B cell (primary cell): ENCODE measurements at regions not wholly inside any gene's neighbourhood (a gene's known extent, or its start where the extent isn't known, plus 50 kb on each side); places are given as distances from the start of the nearest gene placed in this dataset.

Experiments used
- ATAC-seq: fragments of 200-7000 bp; cut with Tn5 transposase; one replicate; pipeline ENCODE4 v1.10.0; 2021; ENCODE audit warnings: low read depth, mild to moderate bottlenecking, moderate number of reproducible peaks, moderate library complexity
- CTCF ChIA-PET: fragments of 350-600 bp; sonication (Branson Sonifier 250); formaldehyde crosslinking; loops from one replicate; lab custom pipeline; 2021; ENCODE audit warnings: antibody characterized with exemption, inconsistent platforms; lab: Charles Lee
- POLR2A ChIA-PET: fragments of 350-600 bp; sonication (Branson Sonifier 250); formaldehyde crosslinking; loops from one replicate; lab custom pipeline; 2021; ENCODE audit warnings: antibody characterized with exemption; lab: Charles Lee
- DNase-seq: peaks from one replicate; pipeline ENCODE4 v3.0.0; 2013
- H2AFZ ChIP-seq: 2 replicates; pipeline ENCODE4 v1.6.1; 2012; ENCODE audit warnings: mild to moderate bottlenecking, low read depth, low read length; ENCODE audit not compliant: insufficient read depth, poor library complexity, severe bottlenecking
- H3K27ac ChIP-seq, 2 donors: 1 replicate in 1 of 2; 2 replicates in 1 of 2; pipeline ENCODE4 v1.5.1; 2012 to 2013; ENCODE audit warnings: low read length in 2 of 2, mild to moderate bottlenecking in 2 of 2, moderate library complexity in 1 of 2
- H3K27me3 ChIP-seq, 4 experiments: fragments of 200-600 bp in 1 of 4; sonication (generic) in 1 of 4; replicated peaks in 1 of 4; 1 replicate in 2 of 4; 2 replicates in 2 of 4; pipeline versions ENCODE4 v1.6.1 to v1.7.0; 2013 to 2016; ENCODE audit warnings: low read length in 3 of 4, mild to moderate bottlenecking in 2 of 4, mixed read lengths in 1 of 4, moderate library complexity in 1 of 4; ENCODE audit not compliant: insufficient read depth in 4 of 4, control insufficient read depth in 3 of 4; ENCODE audit errors: control extremely low read depth in 1 of 4
- H3K36me3 ChIP-seq, 2 experiments: replicated peaks in 1 of 2; 1 replicate in 1 of 2; 2 replicates in 1 of 2; pipeline versions ENCODE4 v1.6.1 to v1.7.1; 2013; ENCODE audit warnings: low read length in 1 of 2; ENCODE audit not compliant: insufficient read depth in 2 of 2, control insufficient read depth in 1 of 2; ENCODE audit errors: control extremely low read depth in 1 of 2, extremely low read depth in 1 of 2
- H3K4me1 ChIP-seq, 2 donors: fragments of 200-600 bp in 1 of 2; sonication (generic) in 1 of 2; 1 replicate in 1 of 2; 2 replicates in 1 of 2; pipeline versions ENCODE4 v1.5.1 to v1.6.1; 2013 to 2017; ENCODE audit warnings: low read length in 2 of 2; ENCODE audit not compliant: control insufficient read depth in 2 of 2, insufficient read depth in 2 of 2
- H3K4me2 ChIP-seq: replicated peaks from 2 replicates; pipeline ENCODE3; 2012; ENCODE audit warnings: mild to moderate bottlenecking, low read depth, low read length; ENCODE audit not compliant: poor library complexity, severe bottlenecking
- H3K4me3 ChIP-seq, 5 experiments: fragments of 200-600 bp in 1 of 5; sonication (generic) in 1 of 5; 1 replicate in 3 of 5; 2 replicates in 2 of 5; pipeline versions ENCODE4 v1.5.1 to v1.7.0; 2011 to 2016; ENCODE audit warnings: low read length in 4 of 5, mild to moderate bottlenecking in 4 of 5, low read depth in 2 of 5, control low read depth in 1 of 5, moderate library complexity in 1 of 5; ENCODE audit not compliant: insufficient read depth in 1 of 5; ENCODE audit errors: control extremely low read depth in 1 of 5, extremely low read depth in 1 of 5
- H3K79me2 ChIP-seq: fragments of 200-600 bp; sonication (generic); one replicate; pipeline ENCODE4 v1.6.0; 2016; ENCODE audit warnings: low read length; ENCODE audit not compliant: control insufficient read depth, insufficient read depth
- H3K9ac ChIP-seq: fragments of 200-600 bp; sonication (generic); 2 replicates; pipeline ENCODE4 v1.6.1; 2017; ENCODE audit warnings: mild to moderate bottlenecking, low read length, moderate library complexity
- H3K9me3 ChIP-seq, 3 donors: one replicate each; pipeline versions ENCODE4 v1.6.1 to v1.7.1; 2013; ENCODE audit warnings: low read length in 2 of 3; ENCODE audit not compliant: control insufficient read depth in 2 of 3, insufficient read depth in 1 of 3; ENCODE audit errors: control extremely low read depth in 1 of 3
- H4K20me1 ChIP-seq: 2 replicates; pipeline ENCODE4 v1.6.0; 2012; ENCODE audit warnings: mild to moderate bottlenecking, low read length; ENCODE audit not compliant: insufficient read depth, control insufficient read depth, poor library complexity, severe bottlenecking
- H3K27ac Mint-ChIP-seq: one replicate; pipeline ENCODE4 v1.8.0; 2021; ENCODE audit warnings: mixed read lengths
- H3K27me3 Mint-ChIP-seq: one replicate; pipeline ENCODE4 v1.8.0; 2021; ENCODE audit warnings: mixed read lengths
- H3K4me1 Mint-ChIP-seq: one replicate; pipeline ENCODE4 v1.8.0; 2021; ENCODE audit warnings: mixed read lengths
- H3K4me3 Mint-ChIP-seq: one replicate; pipeline ENCODE4 v1.8.0; 2021; ENCODE audit warnings: mixed read lengths
- H3K9me3 Mint-ChIP-seq: one replicate; pipeline ENCODE4 v1.8.0; 2022; ENCODE audit warnings: mixed read lengths; ENCODE audit not compliant: insufficient read depth
- CTCF ChIP-seq: fragments of 200-600 bp; IDR thresholded peaks from one replicate; pipeline ENCODE4 v1.8.0; 2022; ENCODE audit warnings: antibody characterized with exemption, mild to moderate bottlenecking
- EZH2 ChIP-seq: IDR thresholded peaks from 2 replicates; pipeline ENCODE4 v1.6.1; 2012; ENCODE audit warnings: borderline replicate concordance, low read depth, mild to moderate bottlenecking, moderate library complexity, low read length; ENCODE audit not compliant: insufficient read depth, poor library complexity, severe bottlenecking
- WGBS: methylation state at CpG from one replicate; pipeline ENCODE4 v1.1.5; 2013; ENCODE audit warnings: missing lambda C conversion rate; ENCODE audit not compliant: insufficient coverage; 5-methylcytosine and 5-hydroxymethylcytosine counted together
- intact Hi-C: fragments of 100-400 bp; cut with micrococcal nuclease; formaldehyde crosslinking; loops from one replicate; pipeline ENCODE4 v1.10.0; 2022

DNA sequence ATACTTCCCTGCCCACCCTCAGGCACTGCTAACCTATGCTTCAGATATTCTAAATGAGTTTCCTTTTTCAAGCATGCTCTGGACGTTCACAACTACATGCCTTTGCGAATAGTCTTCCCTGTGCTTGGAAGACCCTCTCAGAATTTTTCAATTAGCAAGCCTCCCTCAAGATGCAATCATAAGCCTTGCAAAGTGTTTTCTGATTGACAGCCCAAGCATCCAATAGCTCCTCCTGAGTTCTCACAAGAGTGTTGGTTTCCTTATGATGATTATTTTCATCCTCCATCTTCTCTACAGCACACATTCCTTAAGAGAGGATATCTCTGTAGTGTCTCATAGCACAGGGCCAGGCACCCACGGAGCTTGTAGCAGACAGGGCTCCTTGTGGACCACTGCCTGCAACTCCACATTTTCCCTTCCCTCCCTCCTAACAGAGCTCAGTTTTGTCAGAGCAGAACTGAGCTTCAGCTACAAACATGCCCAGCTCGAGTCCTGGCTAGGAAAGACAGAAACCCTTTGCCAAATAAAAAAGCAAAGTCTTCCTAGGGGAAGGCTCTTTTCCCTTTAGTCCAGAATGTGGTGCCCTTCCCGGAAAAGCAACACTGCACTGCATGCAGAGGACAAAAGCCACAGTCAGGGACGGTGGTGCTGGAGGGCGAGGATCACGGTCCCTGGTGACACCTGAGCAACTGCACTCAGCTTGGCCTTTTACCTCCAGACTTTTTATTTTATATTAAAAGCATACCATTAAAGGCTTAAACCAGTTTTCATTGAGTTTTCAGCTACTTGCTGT lies 819.8 kb upstream of the ID2 start:
- ChIA-PET POLR2A (no interaction called here), CTCF (no interaction called here)
- H3K4me2 ChIP-seq = no peak overlapping the region
- H3K36me3 ChIP-seq = no peaks in the 10 kb centered on the region
- no peak for ATAC-seq
- H3K4me3 ChIP-seq = no peak overlapping the region
- Mint-ChIP-seq H3K4me3 (no peak overlapping the region), H3K9me3 (no peaks in the 10 kb centered on the region), H3K27me3 (peaks cover 16% of the 10 kb centered on the region), H3K27ac (no peak overlapping the region), H3K4me1 (no peaks in the 10 kb centered on the region)
- DNase-seq = no peak
- TF ChIP-seq CTCF = no peak
- TF ChIP-seq EZH2 = no peak
- intact Hi-C loops = no loop called here
- no peak overlapping the region for H3K27ac ChIP-seq
- no peaks in the 10 kb centered on the region for H3K27me3 ChIP-seq
- 96% methylated on average over 8 of the region's 8 CpGs for WGBS
- H3K9ac ChIP-seq = no peak overlapping the region
- H4K20me1 ChIP-seq = no peaks in the 10 kb centered on the region
- H2AFZ ChIP-seq = no peak overlapping the region
- no peaks in the 10 kb centered on the region for H3K79me2 ChIP-seq
- no peaks in the 10 kb centered on the region for H3K9me3 ChIP-seq
- H3K4me1 ChIP-seq = no peaks in the 10 kb centered on the region

GRCh38 chr2:7866104-7866503 lies 815.8 kb upstream of the ID2 start:
- H3K36me3 ChIP-seq = no peaks in the 10 kb centered on the region
- no peaks in the 10 kb centered on the region for H3K79me2 ChIP-seq
- no CpG with 5 or more reads among the region's 3 CpGs for WGBS
- no peaks in the 10 kb centered on the region for H4K20me1 ChIP-seq
- DNase-seq = no peak
- CTCF ChIA-PET = no interaction called here
- no peak overlapping the region for H3K4me3 ChIP-seq
- H3K4me2 ChIP-seq = no peak overlapping the region
- POLR2A ChIA-PET = interaction anchor here (0.6 kb wide), 1 partner anchor 641 kb away, joined by 10 read pairs; no protein-coding TSS in a partner anchor
- H3K9ac ChIP-seq = no peak overlapping the region
- no peak for ATAC-seq
- Mint-ChIP-seq H3K4me1 (no peaks in the 10 kb centered on the region), H3K4me3 (no peak overlapping the region), H3K9me3 (no peaks in the 10 kb centered on the region), H3K27ac (no peak overlapping the region), H3K27me3 (peaks cover 16% of the 10 kb centered on the region)
- H2AFZ ChIP-seq = no peak overlapping the region
- no peak overlapping the region for H3K27ac ChIP-seq
- intact Hi-C loops = no loop called here
- H3K4me1 ChIP-seq = no peaks in the 10 kb centered on the region
- no peaks in the 10 kb centered on the region for H3K27me3 ChIP-seq
- TF ChIP-seq EZH2 = no peak
- no peak for TF ChIP-seq CTCF
- no peaks in the 10 kb centered on the region for H3K9me3 ChIP-seq
